ENCODE measurements at regions not wholly inside any gene's neighbourhood (a gene's known extent, or its start where the extent isn't known, plus 50 kb on each side); places are given as distances from the start of the nearest gene placed in this dataset.

GRCh38 chr5:68798877-68799843 lies 294.7 kb upstream of the SLC30A5 start:
- no peak overlapping the region for H3K27ac Mint-ChIP-seq (ENCODE audit: unreplicated experiment)
- no peaks in the 10 kb centered on the region for H3K27me3 Mint-ChIP-seq (ENCODE audit: unreplicated experiment)
- no peaks in the 10 kb centered on the region for H3K9me3 Mint-ChIP-seq (ENCODE audit: unreplicated experiment)
- no peak for TF ChIP-seq CTCF (IDR thresholded peaks at IDR 0.05; ENCODE audit: unreplicated experiment)
- no peaks in the 10 kb centered on the region for H3K4me1 Mint-ChIP-seq (ENCODE audit: unreplicated experiment)
- DNase-seq (ENCODE audit: low spot score) = no peak
- no peak overlapping the region for H3K4me3 Mint-ChIP-seq (ENCODE audit: unreplicated experiment)
- no peaks in the 10 kb centered on the region for H3K36me3 Mint-ChIP-seq (ENCODE audit: low read depth, unreplicated experiment)

- no peaks in the 10 kb centered on the region for H3K4me1 Mint-ChIP-seq (ENCODE audit: unreplicated experiment)
- no peak overlapping the region for H3K27ac Mint-ChIP-seq (ENCODE audit: unreplicated experiment)
- no peaks in the 10 kb centered on the region for H3K27me3 Mint-ChIP-seq (ENCODE audit: unreplicated experiment)
- no peak for TF ChIP-seq CTCF (IDR thresholded peaks at IDR 0.05; ENCODE audit: unreplicated experiment)
- no peak for DNase-seq (ENCODE audit: low spot score)
- H3K36me3 Mint-ChIP-seq (ENCODE audit: low read depth, unreplicated experiment) = no peaks in the 10 kb centered on the region
- no peak overlapping the region for H3K4me3 Mint-ChIP-seq (ENCODE audit: unreplicated experiment)
- no peaks in the 10 kb centered on the region for H3K9me3 Mint-ChIP-seq (ENCODE audit: unreplicated experiment)
These were observed 291.4 kb upstream of the SLC30A5 start for GRCh38 chr5:68802430-68802829.

GRCh38 chr5:68803881-68804319 lies 289.9 kb upstream of the SLC30A5 start:
- Mint-ChIP-seq H3K36me3 (ENCODE audit: low read depth, unreplicated experiment) (no peaks in the 10 kb centered on the region), H3K4me3 (ENCODE audit: unreplicated experiment) (no peak overlapping the region), H3K4me1 (ENCODE audit: unreplicated experiment) (no peaks in the 10 kb centered on the region), H3K27ac (ENCODE audit: unreplicated experiment) (no peak overlapping the region), H3K27me3 (ENCODE audit: unreplicated experiment) (no peaks in the 10 kb centered on the region), H3K9me3 (ENCODE audit: unreplicated experiment) (no peaks in the 10 kb centered on the region)
- no peak for DNase-seq (ENCODE audit: low spot score)
- no peak for TF ChIP-seq CTCF (IDR thresholded peaks at IDR 0.05; ENCODE audit: unreplicated experiment)

GRCh38 chr5:68804343-68804742 lies 289.5 kb upstream of the SLC30A5 start:
- Mint-ChIP-seq H3K27ac (ENCODE audit: unreplicated experiment) (no peak overlapping the region), H3K4me1 (ENCODE audit: unreplicated experiment) (no peaks in the 10 kb centered on the region), H3K4me3 (ENCODE audit: unreplicated experiment) (no peak overlapping the region), H3K9me3 (ENCODE audit: unreplicated experiment) (no peaks in the 10 kb centered on the region), H3K27me3 (ENCODE audit: unreplicated experiment) (no peaks in the 10 kb centered on the region), H3K36me3 (ENCODE audit: low read depth, unreplicated experiment) (no peaks in the 10 kb centered on the region)
- no peak for TF ChIP-seq CTCF (IDR thresholded peaks at IDR 0.05; ENCODE audit: unreplicated experiment)
- no peak for DNase-seq (ENCODE audit: low spot score)

GRCh38 chr5:68805444-68805843 lies 288.4 kb upstream of the SLC30A5 start:
- Mint-ChIP-seq H3K27me3 (ENCODE audit: unreplicated experiment) (no peaks in the 10 kb centered on the region), H3K36me3 (ENCODE audit: low read depth, unreplicated experiment) (no peaks in the 10 kb centered on the region), H3K4me1 (ENCODE audit: unreplicated experiment) (no peaks in the 10 kb centered on the region), H3K4me3 (ENCODE audit: unreplicated experiment) (no peak overlapping the region), H3K9me3 (ENCODE audit: unreplicated experiment) (no peaks in the 10 kb centered on the region), H3K27ac (ENCODE audit: unreplicated experiment) (no peak overlapping the region)
- DNase-seq (ENCODE audit: low spot score) = no peak
- TF ChIP-seq CTCF (IDR thresholded peaks at IDR 0.05; ENCODE audit: unreplicated experiment) = no peak
